GM12891 (cell line): ENCODE measurements at regions not wholly inside any gene's neighbourhood (a gene's known extent, or its start where the extent isn't known, plus 50 kb on each side); places are given as distances from the start of the nearest gene placed in this dataset.

Experiments
- POLR2A ChIP-seq: IDR thresholded peaks from 2 replicates; pipeline ENCODE4 v1.6.1; 2011; ENCODE audit warnings: low read depth, low read length, control low read depth
- POLR2AphosphoS5 ChIP-seq: IDR thresholded peaks from 2 replicates; pipeline ENCODE4 v1.6.1; 2011; ENCODE audit warnings: low read depth, low read length, control low read depth
- SPI1 ChIP-seq: IDR thresholded peaks from 2 replicates; pipeline ENCODE4 v1.6.1; 2011; ENCODE audit warnings: low read depth, low read length, control low read depth
- TAF1 ChIP-seq: IDR thresholded peaks from 2 replicates; pipeline ENCODE4 v1.6.1; 2011; ENCODE audit warnings: low read depth, low read length, control low read depth

DNA sequence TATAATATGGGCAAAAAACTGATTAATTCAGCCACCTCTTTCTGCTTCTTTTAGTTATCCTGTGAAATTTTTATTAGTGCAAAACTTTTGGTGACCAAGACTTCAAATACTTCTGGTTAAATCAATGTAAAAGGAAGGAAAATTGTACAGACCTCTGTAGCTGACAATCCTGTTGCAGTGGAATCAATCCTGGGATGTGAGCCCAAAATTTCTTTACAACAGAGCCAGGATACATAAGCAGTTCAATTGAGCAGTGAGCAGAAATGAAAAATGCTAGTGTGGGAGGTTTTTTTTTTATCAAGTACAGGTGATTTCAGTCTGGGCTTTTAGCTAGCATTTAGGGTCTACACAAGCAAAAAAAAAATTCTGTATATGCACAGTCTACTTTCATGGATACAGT lies 398.0 kb downstream of the OTOL1 start:
- TF ChIP-seq POLR2AphosphoS5 (no peak), POLR2A (no peak), TAF1 (no peak), SPI1 (no peak)
